ENCODE measurements at regions not wholly inside any gene's neighbourhood (a gene's known extent, or its start where the extent isn't known, plus 50 kb on each side); places are given as distances from the start of the nearest gene placed in this dataset.

DNA sequence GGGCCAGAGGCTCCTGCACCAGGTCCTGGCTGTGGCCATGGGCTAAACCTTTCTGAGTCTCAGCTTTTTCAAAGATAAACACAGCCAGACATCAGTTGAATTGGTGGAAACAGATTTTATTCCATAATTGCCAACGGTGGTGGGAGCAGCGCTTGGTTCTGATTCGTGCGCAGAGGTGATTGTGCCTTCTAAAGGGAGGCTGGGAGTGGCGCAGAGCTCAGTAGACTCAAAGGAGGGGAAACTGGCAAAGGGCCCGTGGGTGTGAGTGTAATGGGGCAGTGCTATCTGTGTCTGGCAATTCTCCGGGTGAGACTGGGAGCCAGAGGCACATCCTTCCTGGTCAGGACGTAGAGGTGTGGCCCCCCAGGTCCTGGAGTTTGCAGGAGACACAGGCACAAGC is 169.4 kb upstream of the PPP1R26 start:
- DNase-seq (ENCODE audit: low read depth) = no peak

DNA sequence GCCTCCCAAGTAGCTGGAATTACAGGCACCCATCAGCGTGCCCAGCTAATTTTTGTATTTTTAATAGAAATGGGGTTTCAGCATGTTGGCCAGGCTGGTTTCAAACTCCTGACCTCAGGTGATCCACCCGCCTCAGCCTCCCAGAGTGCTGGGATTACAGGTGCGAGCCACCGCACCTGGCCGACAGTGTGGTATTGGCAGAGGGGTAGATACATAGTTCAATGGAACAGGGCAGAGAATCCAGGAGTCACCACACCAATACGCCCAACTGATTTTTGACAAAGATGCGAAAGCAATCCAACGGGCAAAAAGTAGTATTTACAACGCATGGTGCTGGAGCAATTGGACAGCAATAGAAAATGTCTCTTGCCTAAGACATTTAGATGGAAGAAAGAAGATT is 164.0 kb upstream of the PPP1R26 start:
- DNase-seq (ENCODE audit: low read depth) = no peak

DNA sequence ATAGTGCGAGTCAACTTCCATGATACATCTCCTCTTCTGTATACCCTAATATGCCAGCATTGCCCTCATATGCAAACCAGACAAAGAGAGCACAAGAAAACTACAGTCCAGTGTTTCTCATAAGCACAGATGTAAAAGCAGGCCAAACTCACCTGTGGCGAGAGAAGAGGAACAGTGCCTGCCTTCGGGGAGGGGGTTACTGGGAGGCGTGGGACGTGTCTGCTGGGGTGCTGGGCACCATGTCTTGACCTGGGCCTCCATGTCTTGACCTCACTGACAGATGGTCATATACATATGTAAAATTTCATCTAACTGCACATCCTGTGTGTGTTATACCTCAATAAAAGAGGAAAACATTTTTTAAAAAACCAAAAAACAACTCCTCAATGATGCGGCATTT is 159.3 kb upstream of the PPP1R26 start:
- DNase-seq (ENCODE audit: low read depth) = no peak

GRCh38 chr9:135320943-135321342 is 158.6 kb upstream of the PPP1R26 start:
- DNase-seq (ENCODE audit: low read depth) = no peak

DNA sequence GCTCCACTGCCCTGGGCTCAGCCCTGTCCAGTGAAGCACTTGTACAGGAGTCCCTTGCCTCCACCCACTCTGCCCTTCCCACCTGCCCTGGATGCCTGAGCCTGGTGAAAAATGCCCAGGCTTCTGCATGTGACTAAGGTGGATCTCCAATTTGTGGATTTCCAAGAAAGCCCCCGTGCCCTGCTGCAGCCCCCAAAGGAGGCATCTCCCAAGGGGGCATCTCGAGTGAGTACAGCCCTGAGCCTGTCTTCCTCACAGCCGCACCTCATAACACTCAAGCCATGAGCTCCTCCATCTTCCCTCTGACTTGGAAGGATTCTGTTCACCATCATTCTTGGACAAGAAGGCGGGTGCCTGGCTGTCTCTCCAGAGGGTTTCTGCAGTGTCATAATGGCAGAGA is 158.0 kb upstream of the PPP1R26 start:
- no peak for DNase-seq (ENCODE audit: low read depth)

- DNase-seq (ENCODE audit: low read depth) = no peak
Observed at GRCh38 chr9:135324329-135324728, 155.3 kb upstream of the PPP1R26 start.

DNA sequence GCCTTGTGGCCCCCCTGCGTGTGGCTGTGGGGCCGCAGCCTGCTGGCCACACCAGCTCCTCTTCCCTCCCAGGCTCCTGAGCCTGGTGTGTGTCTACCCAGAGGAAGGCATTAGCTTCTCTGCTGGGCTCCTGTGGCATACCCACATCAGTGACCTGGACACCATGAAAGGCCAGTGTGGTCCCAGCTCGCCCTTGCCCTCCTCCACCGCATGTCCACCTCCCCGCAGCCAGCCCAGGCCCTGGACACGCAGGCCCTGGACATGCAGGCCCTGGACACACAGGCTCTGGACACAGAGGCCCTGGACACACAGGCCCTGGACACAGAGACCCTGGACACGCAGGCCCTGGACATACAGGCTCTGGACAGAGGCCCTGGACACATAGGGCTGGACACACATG is 153.4 kb upstream of the PPP1R26 start:
- DNase-seq (ENCODE audit: low read depth) = no peak

DNA sequence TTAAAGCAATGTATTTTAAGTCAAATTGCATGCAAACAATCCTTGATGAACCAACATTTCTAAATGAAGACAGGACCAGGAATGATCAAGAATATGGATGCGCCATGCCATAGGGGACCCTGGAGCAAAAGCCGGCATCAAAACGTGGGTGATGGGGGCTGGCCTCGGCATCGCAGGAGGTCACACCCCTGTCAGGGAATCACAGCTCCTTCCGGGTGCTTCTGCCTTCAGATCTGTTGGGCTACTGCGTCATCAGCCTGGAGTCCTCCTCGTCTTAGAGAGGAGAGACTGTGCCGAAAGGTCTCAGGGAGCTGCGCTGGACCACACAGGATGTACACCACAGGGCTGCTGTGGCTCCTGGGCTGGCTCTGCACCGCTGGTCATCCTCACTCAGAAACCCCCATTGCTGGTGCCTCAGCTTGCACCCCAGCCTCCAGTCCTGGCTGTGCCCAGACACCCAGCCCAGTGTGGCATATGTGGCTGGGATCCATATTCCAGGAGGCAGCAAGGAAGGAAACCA is 152.9 kb upstream of the PPP1R26 start:
- DNase-seq (ENCODE audit: low read depth) = no peak

DNA sequence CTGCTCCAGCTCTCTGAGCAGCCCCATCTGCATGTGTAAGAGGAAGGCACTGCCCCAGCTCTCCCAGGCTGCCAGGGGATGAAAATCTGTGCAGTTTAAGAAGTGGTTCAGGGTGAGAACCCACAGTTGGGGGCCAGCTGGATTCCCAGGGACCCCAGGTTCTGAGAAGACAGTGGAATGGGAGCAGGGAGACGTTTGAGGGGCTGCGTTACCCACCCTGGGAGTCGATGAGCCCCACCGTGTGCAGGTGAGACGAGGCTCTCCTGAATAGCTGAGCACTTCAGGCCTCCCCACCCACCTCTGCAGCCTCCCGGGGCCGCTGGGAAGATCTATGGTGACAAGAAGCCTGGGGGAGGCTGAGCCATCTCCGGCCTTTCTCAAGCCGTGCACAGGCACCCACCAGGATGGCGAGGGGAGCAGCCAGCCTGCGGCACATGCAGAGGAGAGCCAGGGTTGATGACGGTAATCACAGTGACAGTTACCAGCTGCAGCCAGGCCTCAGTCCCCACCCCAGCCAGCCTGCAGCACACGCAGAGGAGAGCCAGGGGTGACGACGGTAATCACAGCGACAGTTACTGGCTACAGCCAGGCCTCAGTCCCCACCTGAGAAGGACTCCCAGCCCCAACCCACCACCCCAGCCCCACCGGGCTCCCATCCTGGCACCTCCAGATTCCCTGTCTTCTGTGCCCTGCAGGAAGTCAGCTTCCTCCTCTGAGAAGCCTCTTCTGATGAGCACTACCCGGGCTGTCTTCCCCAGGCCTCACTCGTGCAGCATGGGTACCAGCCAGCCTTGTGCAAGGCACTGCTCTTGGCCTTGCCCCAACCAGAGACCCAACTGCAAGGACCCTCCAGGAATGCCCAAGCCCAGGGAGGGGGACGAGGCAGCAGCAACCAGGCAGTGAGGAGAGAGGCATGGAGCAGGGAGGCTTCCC is 150.8 kb upstream of the PPP1R26 start:
- DNase-seq (ENCODE audit: low read depth) = no peak

- no peak for DNase-seq (ENCODE audit: low read depth)
Observed at GRCh38 chr9:135329571-135330306, 149.8 kb upstream of the PPP1R26 start.

- no peak for DNase-seq (ENCODE audit: low read depth)
Observed at GRCh38 chr9:135330307-135330631, 149.3 kb upstream of the PPP1R26 start.

DNA sequence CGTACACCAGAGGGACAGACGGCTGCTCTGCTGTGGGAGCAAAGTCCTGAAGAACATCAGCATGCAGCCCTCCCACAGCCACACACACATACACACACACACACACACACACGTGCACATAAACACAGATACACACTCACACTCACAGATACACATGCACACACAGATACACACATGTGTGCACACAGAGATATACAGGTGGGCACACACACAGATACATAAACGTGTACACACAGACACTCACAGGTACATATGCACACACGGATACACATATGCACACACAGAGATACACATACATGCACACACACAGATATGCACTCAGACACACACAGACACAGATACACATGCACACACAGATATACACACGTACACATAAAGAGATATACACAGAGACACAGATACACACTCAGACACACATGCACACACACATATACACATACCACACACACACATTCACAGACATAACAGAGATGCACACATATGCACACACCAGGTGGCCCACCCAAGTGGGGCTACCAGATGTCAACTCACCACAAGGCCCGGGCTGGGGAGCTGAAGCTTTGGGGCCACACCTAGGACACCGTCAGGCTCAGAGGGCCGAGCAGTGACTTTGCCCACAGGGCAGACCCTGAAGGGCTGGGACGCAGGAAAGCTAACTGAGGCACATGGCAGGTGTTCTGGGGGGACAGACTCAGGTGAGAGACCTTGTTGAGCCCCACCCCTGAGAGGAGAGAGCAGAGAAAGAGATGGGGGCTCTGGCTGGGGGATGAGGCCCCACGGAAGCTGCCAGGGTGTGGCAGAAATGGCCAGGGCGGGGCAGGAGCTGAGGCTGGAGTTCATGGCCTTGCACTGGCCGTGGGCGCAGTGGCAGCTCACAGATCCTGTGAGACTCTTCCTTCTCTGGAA is 148.6 kb upstream of the PPP1R26 start:
- DNase-seq (ENCODE audit: low read depth) = no peak

GRCh38 chr9:135332516-135332915 is 147.1 kb upstream of the PPP1R26 start:
- no peak for DNase-seq (ENCODE audit: low read depth)

DNA sequence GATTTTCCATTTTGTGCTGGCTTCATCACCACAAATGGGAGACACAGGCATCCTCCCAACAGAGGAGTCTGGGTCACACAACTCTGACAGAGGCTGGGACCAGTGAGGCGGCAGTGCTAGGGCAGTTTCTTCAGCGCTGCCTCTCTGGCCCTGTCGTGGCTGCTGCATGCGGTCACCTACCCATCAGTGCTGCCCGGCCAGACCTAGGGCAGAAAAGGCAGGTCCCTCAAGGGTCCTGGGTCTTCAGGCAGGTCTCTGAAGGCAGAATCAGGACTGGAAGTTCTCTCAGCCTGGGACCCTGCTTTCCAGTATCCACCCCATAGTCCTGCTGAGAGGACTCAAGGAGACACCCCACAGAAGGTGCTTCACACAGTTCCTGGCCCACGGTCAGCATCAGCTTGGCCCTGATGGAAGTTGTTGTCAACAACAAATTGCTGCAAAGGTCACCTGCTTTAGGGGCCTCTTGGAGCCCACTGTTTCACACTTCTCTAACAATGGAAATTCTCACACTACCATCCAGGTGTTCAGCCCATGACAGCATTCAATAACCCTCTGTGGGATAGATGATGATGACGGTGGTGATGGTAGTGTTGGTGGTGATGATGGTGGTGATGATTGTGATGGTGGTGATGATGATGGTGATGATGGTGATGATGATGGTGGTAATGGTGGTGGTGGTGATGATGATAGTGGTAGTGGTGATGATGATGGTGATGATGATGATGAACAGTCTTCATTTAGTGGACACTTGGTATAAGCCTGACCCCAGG is 146.4 kb upstream of the PPP1R26 start:
- no peak for DNase-seq (ENCODE audit: low read depth)

- no peak for DNase-seq (ENCODE audit: low read depth)
Observed at GRCh38 chr9:135334953-135335460, 144.6 kb upstream of the PPP1R26 start.

DNA sequence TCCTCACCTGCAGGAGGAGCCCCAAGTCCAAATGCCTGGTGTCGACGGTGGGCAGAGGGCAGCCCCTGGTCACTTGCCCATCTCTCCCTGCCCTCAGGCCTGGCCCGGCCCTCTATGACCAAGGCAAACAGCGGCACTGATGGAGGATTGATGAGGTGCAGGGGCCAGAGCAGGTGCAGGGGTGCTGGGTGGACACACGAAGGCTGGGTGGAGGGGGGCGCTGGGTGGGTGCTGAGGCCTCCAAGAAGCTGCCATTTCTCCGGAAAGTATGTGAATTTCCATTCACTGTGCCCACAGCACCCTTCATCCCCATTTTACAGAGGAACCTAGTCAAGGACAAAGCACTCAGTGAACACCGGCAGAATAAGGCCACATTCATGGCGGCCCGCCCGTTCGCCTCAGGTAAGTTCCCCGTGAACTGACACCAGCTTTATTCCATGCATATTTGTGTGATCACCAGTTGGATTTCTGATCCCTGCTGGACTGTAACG is 143.8 kb upstream of the PPP1R26 start:
- DNase-seq (ENCODE audit: low read depth) = no peak

GRCh38 chr9:135336722-135337527 is 142.7 kb upstream of the PPP1R26 start:
- DNase-seq (ENCODE audit: low read depth) = no peak

DNA sequence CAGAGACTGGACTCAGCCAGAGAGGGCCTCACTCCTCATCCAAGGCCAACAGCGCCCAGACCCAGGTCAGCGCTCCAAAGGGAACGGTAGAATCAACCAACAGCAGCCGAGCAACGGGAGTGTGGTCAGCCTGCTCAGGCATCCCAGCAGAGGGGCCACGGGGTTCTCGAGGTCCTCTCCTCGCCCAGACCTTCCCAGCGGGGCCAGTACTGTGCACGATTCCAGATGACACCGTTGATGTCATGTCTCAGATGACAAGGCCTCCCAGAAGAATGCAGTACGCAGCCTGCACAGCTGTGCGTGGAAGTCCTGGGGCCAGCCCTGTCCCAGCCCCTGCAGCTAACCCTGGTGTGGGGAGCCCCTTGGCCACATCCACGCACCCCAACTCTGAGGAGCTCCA is 141.0 kb upstream of the PPP1R26 start:
- DNase-seq (ENCODE audit: low read depth) = no peak

DNA sequence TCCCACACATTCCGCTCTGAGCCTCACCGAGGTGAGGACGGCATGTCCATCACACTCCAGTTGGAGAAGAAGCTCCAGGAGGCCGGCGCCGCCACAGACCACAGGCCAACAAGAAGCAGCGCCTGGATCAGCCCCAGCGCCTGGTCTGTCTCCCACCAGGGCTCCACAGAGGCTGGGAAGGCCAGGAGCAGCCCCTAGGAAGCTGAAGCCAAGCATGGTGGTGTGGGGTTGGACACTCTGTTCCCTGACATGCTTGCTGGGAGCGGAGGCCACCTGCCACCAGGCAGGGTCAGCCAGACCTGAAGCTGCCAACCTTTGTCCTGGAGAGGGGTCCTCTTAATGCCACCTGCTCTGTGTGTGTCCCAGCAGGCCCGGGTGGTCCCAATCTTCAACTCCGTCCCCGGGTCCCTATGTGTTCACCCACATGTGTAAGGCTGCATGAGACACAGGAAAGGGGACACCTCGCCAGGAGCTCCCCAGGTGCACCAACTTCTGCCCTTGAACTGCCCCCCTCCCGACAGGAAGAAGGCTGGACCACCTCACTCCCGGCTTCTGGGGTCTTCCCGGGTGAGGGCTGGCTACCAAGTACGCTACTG is 140.1 kb upstream of the PPP1R26 start:
- DNase-seq (ENCODE audit: low read depth) = no peak

GRCh38 chr9:135340143-135340655 is 139.4 kb upstream of the PPP1R26 start:
- DNase-seq (ENCODE audit: low read depth) = no peak
